ENCODE measurements at regions not wholly inside any gene's neighbourhood (a gene's known extent, or its start where the extent isn't known, plus 50 kb on each side); places are given as distances from the start of the nearest gene placed in this dataset.

DNA sequence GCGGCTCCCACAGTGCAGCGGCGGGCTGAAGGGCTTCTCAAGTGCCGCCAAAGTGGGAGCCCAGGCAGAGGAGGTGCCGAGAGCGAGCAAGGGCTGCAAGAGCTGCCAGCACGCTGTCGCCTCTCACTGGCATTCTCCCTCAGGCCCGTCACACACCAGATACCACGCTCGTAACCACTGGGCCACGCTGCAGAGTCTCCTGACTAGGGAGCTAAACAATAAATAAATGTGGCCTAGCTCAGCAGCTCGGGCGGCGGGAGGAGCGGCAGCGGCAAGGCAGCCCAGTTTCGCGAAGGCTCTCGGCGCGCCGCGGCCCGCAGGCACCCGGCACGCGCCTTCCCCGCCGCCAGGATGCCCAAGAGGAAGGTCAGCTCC lies 55.9 kb upstream of the FAM174B start:
- no peak for DNase-seq (ENCODE audit: low spot score, unreplicated experiment)
- H3K4me1 Mint-ChIP-seq (ENCODE audit: low read depth): peaks cover 2% of the 10 kb centered on the region
- H3K4me3 Mint-ChIP-seq (ENCODE audit: low read depth): peak overlapping the region; percentile 60
- H3K9me3 Mint-ChIP-seq (ENCODE audit: low read depth): no peaks in the 10 kb centered on the region
- TF ChIP-seq CTCF (IDR thresholded peaks at IDR 0.05; ENCODE audit: unreplicated experiment): no peak
- H3K27ac Mint-ChIP-seq: no peak overlapping the region
- peaks cover 47% of the 10 kb centered on the region for H3K27me3 Mint-ChIP-seq
- H3K36me3 Mint-ChIP-seq (ENCODE audit: insufficient read depth): no peaks in the 10 kb centered on the region

- H3K27ac Mint-ChIP-seq: no peak overlapping the region
- H3K4me1 Mint-ChIP-seq (ENCODE audit: low read depth): peaks cover 2% of the 10 kb centered on the region
- no peaks in the 10 kb centered on the region for H3K36me3 Mint-ChIP-seq (ENCODE audit: insufficient read depth)
- peaks cover 35% of the 10 kb centered on the region for H3K27me3 Mint-ChIP-seq
- H3K9me3 Mint-ChIP-seq (ENCODE audit: low read depth): no peaks in the 10 kb centered on the region
- peak overlapping the region; percentile 78 for H3K4me3 Mint-ChIP-seq (ENCODE audit: low read depth)
- no peak for TF ChIP-seq CTCF (IDR thresholded peaks at IDR 0.05; ENCODE audit: unreplicated experiment)
- no peak for DNase-seq (ENCODE audit: low spot score, unreplicated experiment)
Measured at GRCh38 chr15:92714077-92714476, 58.5 kb upstream of the FAM174B start.

- peak; percentile 95 for TF ChIP-seq CTCF (IDR thresholded peaks at IDR 0.05; ENCODE audit: unreplicated experiment)
Measured at GRCh38 chr15:92714477-92715401, 59.2 kb upstream of the FAM174B start.

DNA sequence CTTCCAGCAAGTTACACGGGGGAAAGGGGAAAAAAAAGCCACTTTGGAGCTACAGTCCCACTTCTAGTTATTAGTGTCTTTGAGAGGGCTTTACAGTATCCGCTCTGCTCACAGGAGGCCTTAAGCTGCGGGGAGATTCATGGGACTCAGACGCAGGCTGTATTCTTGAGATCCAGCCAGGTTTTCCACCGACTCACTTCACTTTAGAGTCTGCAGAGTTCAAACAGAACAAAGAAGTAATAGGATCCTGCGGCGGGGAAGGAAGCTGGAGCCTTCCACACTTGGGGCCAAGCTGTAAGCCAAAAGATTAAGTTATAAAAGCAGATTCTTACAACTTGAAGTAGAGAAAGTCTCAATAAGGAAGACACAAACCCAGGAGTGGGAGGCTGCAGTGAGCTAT lies 60.2 kb upstream of the FAM174B start:
- H3K36me3 Mint-ChIP-seq (ENCODE audit: insufficient read depth): no peaks in the 10 kb centered on the region

More at GRCh38 chr15:92714477-92715401, 59.2 kb upstream of the FAM174B start:
- Mint-ChIP-seq H3K27ac (no peak overlapping the region), H3K27me3 (peaks cover 29% of the 10 kb centered on the region), H3K36me3 (ENCODE audit: insufficient read depth) (no peaks in the 10 kb centered on the region), H3K9me3 (ENCODE audit: low read depth) (no peaks in the 10 kb centered on the region), H3K4me3 (ENCODE audit: low read depth) (peak overlapping the region; percentile 78), H3K4me1 (ENCODE audit: low read depth) (peaks cover 2% of the 10 kb centered on the region)
- DNase-seq (ENCODE audit: low spot score, unreplicated experiment): peak; percentile 70

GRCh38 chr15:92719021-92719420 lies 63.4 kb upstream of the FAM174B start:
- no peak overlapping the region for H3K4me3 Mint-ChIP-seq (ENCODE audit: low read depth)
- no peak for TF ChIP-seq CTCF (IDR thresholded peaks at IDR 0.05; ENCODE audit: unreplicated experiment)
- H3K27ac Mint-ChIP-seq: no peak overlapping the region
- H3K36me3 Mint-ChIP-seq (ENCODE audit: insufficient read depth): peaks cover 6% of the 10 kb centered on the region
- H3K9me3 Mint-ChIP-seq (ENCODE audit: low read depth): peaks cover 12% of the 10 kb centered on the region
- H3K27me3 Mint-ChIP-seq: peaks cover 5% of the 10 kb centered on the region
- DNase-seq (ENCODE audit: low spot score, unreplicated experiment): no peak
- H3K4me1 Mint-ChIP-seq (ENCODE audit: low read depth): no peaks in the 10 kb centered on the region

More for the DNA sequence above, 60.2 kb upstream of the FAM174B start:
- Mint-ChIP-seq H3K27ac (no peak overlapping the region), H3K4me1 (ENCODE audit: low read depth) (peaks cover 2% of the 10 kb centered on the region), H3K4me3 (ENCODE audit: low read depth) (no peak overlapping the region), H3K27me3 (peaks cover 22% of the 10 kb centered on the region), H3K9me3 (ENCODE audit: low read depth) (peaks cover 3% of the 10 kb centered on the region)
- no peak for TF ChIP-seq CTCF (IDR thresholded peaks at IDR 0.05; ENCODE audit: unreplicated experiment)
- no peak for DNase-seq (ENCODE audit: low spot score, unreplicated experiment)
